ENCODE measurements at regions not wholly inside any gene's neighbourhood (a gene's known extent, or its start where the extent isn't known, plus 50 kb on each side); places are given as distances from the start of the nearest gene placed in this dataset.

DNA sequence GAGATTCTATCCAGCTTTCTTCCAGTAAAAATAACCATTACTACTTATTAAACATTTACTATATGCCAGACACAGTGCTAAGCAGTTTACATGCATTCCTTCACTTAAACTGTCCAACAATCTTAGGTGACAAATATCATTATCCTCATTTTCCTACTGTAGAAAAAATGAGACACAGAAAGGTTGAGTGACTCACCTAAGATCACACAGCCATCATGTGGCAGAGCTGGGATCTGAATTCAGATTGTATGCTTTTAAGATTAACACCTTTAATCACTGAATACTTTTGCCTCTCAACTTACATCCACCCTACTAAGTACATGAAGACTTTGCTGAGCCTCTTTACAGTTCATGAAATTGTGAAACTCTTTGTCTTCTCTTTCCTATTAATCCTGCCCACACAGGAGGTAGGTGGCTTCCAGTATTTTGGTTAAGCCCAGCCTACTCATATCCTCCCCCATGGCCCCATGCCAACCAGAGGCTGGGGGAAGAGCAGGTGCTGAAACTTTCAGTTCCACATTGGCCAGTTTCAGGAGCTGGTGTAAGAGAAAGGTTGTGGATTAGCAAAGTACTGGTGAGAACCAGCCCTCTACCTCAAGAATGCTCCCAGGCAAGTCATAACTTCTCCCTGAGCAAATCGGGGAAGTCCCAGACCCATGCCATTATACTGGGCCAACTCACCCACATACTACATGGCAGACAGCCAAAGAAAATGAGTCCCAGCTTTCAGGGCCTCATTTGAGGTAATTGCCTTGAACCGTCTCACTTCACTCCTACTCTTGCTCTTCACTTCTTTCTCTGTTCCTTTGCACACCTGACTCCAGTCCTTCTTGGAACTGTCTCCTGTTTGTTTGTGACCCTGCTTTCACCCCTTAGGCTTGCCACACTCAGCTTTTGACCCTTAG is 211.1 kb downstream of the GUCY2F start:
- TF ChIP-seq CTCF (IDR thresholded peaks at IDR 0.05) (no peak), EP300 (IDR thresholded peaks at IDR 0.05) (no peak)

All from upper lobe of left lung (tissue), 4 donors.